HG03060 (cell line): ENCODE measurements at regions not wholly inside any gene's neighbourhood (a gene's known extent, or its start where the extent isn't known, plus 50 kb on each side); places are given as distances from the start of the nearest gene placed in this dataset.
"Not testable (repeated sequence)": the region's sequence is repeated elsewhere in the genome, so short reads cannot be mapped to it uniquely, and the experiment has no call there.

Experiments used
- ATAC-seq: cut with Tn5 transposase; IDR thresholded peaks from one replicate; pipeline ENCODE4 v1.9.1; 2021; ENCODE audit warnings: low read depth, moderate number of reproducible peaks; ENCODE audit not compliant: unreplicated experiment

DNA sequence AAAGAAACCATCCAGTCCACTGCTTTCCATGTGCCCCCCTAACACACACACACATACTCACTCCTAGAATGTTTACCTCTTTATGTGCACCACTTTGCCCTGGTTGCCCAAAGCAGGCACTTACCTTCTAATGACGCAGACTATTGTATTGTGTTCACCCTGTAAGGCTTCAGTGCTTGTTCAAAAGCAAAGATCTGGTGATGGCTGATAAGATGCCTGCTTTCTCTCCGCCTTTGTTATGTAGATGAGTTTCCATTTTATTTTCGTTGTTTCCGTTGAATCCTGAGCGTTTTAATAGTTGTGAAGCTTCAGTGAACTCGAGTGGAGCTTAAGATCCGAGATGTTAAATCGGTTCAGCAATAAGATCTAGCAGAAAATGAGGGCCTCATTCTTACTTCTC is 452.7 kb downstream of the TMEM114 start:
- no peak for ATAC-seq

DNA sequence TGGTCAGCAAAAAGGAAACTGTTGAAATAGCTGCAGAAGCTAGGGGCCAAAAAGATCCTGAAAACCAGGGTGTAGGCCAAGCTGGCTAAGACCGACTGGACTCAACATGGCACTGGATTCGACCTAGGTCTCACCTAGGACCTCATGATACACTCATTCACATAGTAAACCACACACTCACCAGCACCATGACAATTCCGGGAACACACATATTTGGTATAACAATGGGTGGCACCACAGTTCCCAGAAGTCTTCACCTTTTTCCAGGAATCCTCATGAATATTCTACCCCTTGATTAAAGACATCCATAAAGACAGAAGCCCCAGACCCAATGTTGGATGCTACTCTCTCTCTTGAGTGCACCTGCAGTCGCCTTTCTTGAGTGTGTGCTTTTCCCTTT is 460.1 kb downstream of the TMEM114 start:
- no peak for ATAC-seq

DNA sequence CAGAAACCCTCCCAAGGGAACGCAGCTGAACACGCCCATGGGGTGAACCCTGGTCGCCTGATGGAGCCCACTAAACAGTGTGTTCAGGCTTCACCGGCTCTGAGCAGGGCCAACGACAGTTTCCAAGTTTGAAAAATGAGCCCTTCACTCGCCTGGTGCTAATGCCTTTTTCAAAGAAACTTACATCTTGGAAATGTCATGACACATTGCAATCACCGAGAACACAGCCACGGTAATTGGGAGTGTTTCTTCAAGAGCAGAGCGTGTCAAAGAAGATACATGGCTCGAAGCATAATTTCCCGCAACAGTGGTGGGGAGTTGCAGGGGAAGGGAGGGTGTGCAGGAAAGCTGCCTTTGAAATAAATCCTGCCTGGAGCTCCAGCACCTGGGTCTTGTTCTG is 463.2 kb downstream of the TMEM114 start:
- no peak for ATAC-seq

DNA sequence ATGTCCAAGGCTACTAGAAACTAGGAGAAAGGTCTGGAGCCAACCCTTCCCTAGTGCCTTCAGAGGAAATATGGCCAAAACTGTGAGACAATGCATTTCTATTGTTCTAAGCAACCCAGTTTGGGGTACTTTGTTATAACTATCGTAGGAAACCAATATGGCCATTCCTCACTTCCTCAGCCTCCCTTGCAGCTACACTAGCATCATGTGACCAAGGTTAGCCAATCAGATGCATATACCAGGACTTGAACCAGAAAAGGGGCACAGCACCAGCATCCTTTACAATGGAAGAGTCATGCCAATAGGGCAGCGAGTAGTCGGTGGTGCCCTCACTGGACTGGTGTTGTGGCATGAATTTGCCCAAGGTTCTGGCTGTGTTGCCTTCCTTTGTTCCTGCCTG is 464.0 kb downstream of the TMEM114 start:
- no peak for ATAC-seq

DNA sequence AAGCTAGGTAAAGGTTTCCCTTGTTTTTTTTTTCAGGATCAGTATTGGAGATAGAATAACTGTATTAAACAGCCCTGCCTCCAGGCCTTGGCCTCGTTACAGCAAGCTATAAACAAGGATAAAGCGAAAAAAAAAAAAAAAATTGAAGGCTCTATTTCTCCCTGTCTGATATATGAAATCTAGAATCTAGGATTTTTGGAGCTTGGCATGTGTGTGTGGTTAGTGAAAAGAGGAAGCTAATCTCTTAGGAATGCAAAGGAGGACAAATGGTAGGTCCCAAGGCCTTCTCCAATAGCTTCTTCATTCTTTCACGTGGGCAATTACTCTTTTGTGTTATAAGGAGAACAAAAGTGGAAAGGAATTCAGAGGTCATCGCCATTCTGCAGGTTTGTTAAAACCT is 470.3 kb downstream of the TMEM114 start:
- ATAC-seq, result no peak

DNA sequence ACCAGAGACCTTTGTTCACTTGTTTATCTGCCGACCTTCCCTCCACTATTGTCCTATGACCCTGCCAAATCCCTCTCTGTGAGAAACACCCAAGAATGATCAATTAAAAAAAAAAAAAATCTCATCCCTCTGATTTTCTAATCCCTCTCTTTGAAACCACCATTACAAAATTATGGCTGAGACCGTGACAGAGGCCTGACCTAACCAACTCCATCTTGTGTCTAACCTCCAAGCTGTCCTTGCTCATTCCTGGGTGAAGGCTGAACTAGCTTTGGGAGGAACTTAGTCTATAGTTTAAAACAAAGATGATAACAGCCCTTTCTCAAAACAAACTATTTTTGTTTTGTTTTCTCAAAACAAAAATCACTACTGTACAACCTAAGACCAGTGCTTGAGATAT is 474.5 kb downstream of the TMEM114 start:
- ATAC-seq, result no peak

DNA sequence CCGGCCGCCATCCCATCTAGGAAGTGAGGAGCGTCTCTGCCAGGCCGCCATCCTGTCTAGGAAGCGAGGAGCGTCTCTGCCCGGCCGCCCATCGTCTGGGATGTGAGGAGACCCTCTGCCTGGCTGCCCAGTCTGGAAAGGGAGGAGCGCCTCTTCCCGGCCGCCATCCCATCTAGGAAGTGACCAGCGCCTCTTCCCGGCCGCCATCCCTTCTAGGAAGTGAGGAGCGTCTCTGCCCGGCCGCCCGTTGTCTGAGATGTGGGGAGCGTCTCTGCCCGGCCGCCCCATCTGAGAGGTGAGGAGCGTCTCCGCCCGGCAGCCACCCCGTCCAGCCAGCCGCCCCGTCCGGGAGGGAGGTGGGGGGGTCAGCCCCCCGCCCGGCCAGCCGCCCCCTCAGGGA is 475.4 kb downstream of the TMEM114 start:
- not testable (repeated sequence) for ATAC-seq

DNA sequence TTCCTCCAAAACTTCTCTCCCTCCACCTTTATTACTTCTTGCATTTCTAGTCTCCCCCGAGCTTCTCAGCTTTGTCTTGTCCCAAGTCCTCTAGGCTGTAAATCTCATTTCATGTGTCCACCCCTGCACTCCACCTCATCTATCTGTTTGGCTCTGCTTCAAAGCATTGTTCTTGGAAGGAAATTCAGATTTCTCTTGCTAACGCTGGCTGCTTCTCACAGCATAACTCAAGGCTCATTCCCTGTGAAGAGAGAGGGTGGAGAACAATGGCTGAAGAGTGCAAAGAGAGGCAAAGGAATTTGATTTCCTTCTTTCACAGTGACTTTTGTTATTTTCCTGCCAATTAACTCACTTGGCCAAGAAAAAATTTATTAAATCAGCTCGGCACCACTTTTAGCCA is 476.5 kb downstream of the TMEM114 start:
- no peak for ATAC-seq

DNA sequence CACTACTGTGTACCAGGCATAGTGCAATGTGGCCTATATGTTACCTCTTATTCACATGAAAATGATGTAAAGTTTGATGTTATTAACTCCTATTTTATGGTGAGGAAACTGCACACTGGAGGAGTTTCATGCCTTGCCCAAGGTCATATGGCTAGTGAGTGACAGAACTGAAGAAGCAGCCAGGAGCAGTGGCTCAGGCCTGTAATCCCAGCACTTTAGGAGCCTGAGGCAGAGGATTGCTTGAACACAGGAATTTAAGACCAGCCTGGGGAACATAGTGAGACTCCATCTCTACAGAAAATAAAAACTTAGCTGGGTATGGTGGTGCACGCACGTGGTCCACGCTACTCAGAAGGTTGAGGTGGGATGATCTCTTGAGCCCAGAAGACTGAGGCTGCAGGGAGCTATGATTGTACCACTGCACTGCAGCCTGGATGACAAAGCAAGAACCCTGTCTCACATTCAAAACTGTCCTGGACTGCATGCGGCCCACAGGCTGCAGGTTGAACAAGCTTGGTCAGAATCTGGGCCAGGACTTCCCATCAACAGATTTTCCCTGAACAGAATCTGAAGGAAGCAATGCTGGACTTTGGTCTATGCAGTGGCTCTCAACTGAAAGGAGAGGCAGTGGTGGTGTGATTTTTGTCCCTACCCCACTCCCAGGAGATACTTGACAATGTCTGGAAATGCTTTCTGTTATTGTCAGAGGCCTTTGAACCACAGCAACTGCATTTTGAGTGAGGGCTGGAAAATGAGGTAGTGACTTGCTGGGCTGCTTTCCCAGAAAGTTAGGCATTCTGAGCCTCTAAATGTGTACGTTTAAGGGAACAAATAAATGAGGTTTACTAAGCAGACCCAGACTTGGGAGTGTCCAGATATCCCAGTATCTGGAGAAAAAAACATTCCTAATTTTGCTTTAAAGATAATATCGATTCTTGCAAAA is 479.5 kb downstream of the TMEM114 start:
- ATAC-seq, result no peak

DNA sequence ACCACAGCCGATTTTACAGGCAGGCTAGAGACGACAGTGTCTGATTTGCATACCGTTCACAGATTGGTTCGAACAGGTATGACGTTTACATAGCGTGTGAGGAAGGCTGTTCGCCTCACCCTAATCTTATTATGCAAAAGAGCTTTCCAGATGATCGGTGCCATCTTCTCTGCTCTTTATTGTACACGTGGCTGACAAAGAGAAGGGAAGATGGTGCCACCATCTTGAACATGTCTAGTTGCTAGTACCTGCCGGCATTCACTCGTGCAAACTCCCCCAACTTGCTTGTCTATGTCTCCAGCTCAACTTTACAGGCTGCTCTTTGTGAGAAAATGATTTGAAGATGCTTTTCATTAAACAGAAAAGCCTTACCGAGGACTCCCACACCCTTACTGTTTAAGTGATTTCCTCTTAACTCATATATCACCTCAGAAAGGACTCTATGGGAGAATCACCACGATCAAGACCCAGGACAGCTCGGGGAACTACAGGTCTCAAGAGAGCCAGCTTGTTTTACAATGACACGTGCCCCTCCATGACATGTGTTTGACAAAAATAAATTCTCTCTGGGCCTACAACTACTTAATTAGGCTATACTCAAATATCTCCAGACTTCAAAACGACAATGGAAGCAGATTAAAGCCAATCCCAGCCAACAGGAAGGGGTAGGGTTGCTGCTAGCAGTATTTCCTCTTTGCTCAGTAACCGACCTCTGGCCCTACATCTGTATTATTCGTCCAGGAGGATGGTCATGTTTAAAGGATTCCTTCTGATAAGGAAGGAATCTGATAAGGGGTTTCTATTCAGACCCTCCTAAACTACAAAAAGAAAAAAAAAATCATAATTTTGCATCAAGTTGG is 480.6 kb downstream of the TMEM114 start:
- ATAC-seq, result no peak

DNA sequence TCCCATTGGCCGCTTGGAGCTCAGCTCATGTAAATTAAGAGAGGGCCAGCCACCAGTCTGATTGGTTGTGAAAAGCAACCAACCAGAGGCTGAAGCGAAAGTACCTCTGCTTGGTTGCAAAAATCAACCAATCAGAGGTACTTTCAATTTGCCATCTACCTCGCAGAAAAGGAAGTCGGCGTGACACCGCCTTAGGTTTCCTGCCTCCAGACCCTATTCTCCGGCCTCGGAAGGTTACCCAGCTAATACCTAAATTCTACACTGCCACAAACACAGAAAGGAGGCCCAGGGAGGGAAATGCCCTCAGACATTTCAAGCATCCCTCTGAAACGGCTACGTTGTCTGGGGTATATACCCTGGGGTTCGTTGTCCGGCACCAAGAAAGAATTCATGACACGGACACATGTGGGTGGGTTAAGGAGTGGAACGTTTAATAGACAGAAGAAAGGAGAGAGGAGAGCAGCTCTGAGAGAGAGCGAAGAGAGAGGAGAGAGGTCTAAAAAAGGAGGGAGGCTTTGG is 481.3 kb downstream of the TMEM114 start:
- ATAC-seq, result no peak

DNA sequence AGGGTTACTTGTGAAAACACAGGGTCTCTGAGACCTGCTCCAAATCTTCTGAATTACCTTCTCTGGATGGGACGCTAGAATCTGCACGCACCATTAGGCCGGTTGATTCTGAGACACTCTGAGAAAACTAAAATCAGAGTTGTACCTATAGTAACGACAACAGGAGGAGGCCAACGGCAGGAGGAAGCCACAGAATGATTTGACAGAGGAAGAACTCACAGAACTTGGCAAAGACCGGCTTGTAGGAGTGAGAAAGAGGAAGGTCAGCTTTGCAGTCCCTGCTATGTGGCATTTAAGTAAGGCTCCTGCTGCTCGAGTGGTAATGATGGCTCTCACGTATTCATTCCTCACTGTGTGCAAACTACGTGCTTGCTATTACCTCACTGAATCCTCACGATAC is 483.0 kb downstream of the TMEM114 start:
- ATAC-seq, result no peak

DNA sequence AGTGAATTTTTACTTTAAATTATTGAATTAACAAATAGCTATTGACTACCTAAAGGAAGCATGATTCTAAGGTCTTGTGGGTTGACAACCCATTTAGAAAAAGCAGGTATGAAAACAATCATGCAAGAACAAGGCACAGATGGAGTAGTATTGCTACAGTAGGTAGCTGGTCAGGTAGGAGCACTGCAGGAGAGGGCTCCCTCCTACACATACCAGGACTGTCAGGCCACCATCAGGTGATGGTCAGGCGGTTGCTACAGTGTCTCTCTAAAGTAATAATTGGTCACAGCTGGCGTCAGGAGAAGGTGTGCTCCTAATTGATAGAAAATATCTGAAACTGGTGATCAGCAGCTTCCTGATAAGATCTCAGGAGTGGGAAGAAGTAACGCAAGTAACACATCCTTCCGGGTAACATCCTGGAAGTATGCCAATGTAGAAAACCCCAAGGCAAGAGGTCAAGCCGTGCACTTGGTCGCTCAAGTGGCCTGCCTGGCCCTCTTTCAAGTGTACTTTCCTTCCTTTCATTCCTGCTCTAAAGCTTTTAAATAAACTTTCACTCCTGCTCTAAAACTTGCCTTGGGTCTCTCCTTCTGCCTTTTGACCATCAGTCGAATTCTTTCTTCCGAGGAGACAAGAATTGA is 486.5 kb downstream of the TMEM114 start:
- no peak for ATAC-seq

DNA sequence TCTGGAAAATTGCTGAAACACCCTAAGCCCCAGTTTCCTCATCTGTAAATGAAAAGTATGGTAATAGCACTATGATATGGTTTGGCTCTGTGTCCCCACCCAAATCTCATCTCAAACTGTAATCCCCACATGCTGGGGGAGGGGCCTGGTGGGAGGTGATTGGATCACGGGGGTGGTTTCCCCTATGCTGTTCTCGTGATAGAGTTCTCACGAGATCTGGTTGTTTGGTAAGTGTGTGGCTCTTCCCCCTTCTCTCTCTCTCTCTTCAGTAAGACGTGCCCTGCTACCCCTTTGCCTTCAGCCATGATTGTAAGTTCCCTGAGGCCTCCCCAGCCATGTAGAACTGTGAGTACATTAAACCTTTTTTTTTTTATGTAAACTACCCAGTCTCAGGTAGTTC is 490.7 kb downstream of the TMEM114 start:
- ATAC-seq, result no peak

DNA sequence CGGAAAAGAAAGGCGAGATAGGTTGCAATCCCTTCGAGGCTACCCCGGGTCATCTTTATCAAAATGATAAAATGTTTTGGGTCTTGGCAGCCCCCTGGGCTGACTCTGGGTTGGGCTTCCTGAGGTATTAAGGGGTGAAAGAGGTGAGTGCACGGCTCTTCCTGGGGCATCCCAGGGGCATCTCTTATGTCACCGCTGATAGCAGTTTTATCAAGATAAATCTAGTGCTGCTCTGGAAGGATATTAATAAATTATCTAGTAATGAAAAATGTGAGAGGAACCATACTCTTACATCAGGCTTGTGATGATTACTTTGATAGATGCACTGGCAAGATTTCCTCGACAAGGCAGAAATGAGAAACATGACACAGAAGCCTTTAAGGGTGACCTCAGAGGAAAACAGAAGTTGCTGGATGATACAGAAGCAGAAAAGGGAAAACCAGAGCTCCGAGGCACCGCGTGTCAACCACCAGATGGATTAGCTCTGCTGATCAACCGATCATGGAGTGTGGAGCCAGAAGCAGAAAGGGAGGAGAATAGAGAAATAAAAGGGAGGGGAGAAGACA is 491.3 kb downstream of the TMEM114 start:
- ATAC-seq, result no peak

DNA sequence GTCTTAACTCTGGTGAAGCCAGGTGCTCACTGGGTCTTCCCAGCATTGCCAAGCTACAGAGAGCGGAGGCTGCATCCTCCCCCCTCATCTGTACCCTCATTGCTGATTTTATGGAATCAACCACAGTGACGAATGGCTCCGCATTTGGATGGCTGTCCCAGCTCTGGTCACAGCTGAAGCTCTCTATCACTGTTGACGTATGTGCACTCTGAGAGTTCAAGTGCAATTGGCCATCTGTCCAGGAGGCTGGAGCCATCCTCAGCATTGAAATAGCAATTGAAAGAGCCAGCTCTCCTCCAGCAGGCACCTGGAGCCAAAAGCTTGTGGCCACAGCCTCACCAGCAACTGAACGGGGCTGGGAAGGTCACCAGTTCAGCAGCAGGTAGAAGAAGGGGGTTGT is 494.1 kb downstream of the TMEM114 start:
- ATAC-seq, result no peak

DNA sequence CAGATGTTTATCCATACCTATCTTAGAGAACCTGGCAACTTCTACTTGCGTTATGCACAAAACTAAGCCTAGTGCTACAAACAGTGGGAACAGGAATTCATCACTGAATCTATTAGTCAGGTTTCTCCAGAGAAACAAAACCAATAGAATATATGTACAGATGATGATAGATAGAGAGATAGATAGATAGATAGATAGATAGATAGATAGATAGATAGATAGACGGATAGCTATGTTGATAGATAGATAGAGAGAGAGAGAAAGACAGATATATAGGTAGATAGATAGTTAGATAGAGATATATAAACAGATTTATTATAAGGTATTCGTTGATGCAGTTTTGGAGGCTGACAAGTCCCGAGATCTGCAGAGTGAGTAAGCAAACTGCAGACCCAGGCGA is 495.6 kb downstream of the TMEM114 start:
- ATAC-seq, result no peak

DNA sequence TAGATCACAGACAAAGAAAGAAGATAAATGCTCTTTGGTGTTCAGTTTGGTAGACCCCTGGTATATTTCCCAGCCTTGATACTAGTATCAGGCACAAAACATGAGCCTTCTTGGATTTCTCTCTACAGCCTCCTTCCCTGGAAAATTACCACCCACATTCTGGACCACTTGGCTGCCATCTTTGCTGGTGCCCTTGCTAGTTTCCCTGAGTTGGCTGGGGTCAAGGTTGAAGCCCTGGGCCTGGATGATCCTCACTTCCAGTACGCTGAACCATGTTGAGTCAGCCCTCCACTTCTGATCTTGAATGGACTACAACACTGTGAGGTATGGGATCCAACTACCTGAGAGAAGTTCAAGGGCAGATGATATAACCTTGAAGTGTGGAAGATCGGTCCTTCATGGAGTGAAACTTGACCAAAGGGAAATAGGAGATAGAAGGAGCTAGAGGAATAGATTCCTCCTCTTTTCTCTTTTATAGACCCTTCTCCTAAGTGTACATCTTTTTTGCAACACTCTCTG is 501.4 kb downstream of the TMEM114 start:
- no peak for ATAC-seq

DNA sequence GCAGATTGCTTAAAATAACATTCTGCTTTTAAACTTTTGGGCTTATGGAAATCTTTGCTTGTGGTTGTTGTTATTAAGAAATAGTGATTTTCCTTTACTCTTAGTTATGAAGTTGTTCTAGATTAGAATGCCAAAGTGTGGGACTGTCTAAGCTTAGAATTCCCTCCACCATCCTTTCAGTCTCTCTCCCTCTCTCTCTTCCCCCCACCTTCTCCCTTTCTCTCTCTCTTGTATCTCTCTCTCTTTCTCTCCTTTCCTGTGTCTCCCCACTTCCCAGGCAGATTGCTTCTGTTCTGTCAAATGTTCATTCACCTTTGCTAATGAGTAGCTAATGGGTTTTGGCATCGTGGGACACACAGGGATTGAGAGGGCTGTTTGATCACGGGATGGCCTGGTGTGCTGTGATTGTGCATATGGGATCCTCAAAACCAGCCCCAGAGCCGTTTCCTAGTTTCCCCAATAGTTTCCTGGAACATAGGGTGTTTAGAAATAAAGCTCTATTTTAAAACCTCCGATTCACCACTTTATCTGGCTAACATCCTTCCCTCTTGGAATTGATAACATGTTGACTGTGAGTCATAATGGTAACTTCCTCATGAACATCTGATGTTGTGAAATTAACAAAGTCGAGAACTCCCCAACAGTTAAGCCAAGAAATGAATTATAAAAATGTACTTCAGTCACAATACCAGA is 502.6 kb downstream of the TMEM114 start:
- no peak for ATAC-seq

DNA sequence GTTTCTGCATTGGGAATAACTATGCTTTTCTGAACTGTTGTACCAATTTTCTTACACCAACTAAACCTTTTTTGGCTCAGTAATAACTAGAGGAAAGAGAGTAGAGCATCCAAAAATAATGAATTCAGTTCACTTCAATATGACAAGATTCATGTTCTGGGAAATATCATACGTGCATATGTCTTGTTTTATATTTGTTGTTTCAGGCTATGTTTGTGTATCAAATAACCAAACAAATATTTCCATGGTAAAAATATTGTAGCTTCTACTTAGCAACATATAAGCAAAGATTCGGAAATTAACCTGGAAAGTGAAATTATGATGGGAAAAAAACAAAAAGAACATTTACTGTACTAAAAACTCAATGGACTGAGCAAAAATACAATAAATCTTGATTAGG is 503.2 kb downstream of the TMEM114 start:
- ATAC-seq, result no peak
